Hematopoietic multipotent progenitor cell treated with erythropoietin and hydrocortisone succinate and interleukin-3 and kit ligand, for 4 days (in vitro differentiated cells): ENCODE measurements at regions not wholly inside any gene's neighbourhood (a gene's known extent, or its start where the extent isn't known, plus 50 kb on each side); places are given as distances from the start of the nearest gene placed in this dataset.
"Not testable (repeated sequence)": the region's sequence is repeated elsewhere in the genome, so short reads cannot be mapped to it uniquely, and the experiment has no call there.

Source experiments
- DNase-seq: peaks from one replicate; pipeline ENCODE4 v3.0.0-alpha.2; 2015

GRCh38 chr3:168975576-168975975, 687.9 kb downstream of the MECOM start:
- DNase-seq = no peak

GRCh38 chr3:168974617-168975403, 688.7 kb downstream of the MECOM start:
- no peak for DNase-seq

- no peak for DNase-seq
Measured at GRCh38 chr3:168973897-168974296, 689.6 kb downstream of the MECOM start.

- DNase-seq = no peak
Measured at GRCh38 chr3:168973206-168973605, 690.3 kb downstream of the MECOM start.

GRCh38 chr3:168968609-168969008, 694.9 kb downstream of the MECOM start:
- no peak for DNase-seq

GRCh38 chr3:168964736-168965135, 698.8 kb downstream of the MECOM start:
- no peak for DNase-seq

GRCh38 chr3:168961271-168961670, 702.2 kb downstream of the MECOM start:
- DNase-seq = no peak

- DNase-seq = no peak
Measured at GRCh38 chr3:168959731-168960130, 703.8 kb downstream of the MECOM start.

GRCh38 chr3:168958466-168958865, 705.0 kb downstream of the MECOM start:
- no peak for DNase-seq

GRCh38 chr3:168956076-168956475, 707.4 kb downstream of the MECOM start:
- DNase-seq = no peak

- peak; percentile 47 for DNase-seq
Measured at GRCh38 chr3:168952551-168952950, 711.0 kb downstream of the MECOM start.

- no peak for DNase-seq
Measured at GRCh38 chr3:168951884-168952283, 711.6 kb downstream of the MECOM start.

- DNase-seq = no peak
Measured at GRCh38 chr3:168951368-168951767, 712.1 kb downstream of the MECOM start.

- no peak for DNase-seq
Measured at GRCh38 chr3:168950622-168951021, 712.9 kb downstream of the MECOM start.

GRCh38 chr3:168939651-168940238, 723.8 kb downstream of the MECOM start:
- DNase-seq = no peak

GRCh38 chr3:168933614-168934013, 729.9 kb downstream of the MECOM start:
- DNase-seq = no peak

GRCh38 chr3:168929997-168930396, 733.5 kb downstream of the MECOM start:
- not testable (repeated sequence) for DNase-seq

- DNase-seq = no peak
Measured at GRCh38 chr3:168926426-168926825, 737.1 kb downstream of the MECOM start.

- no peak for DNase-seq
Measured at GRCh38 chr3:168925568-168925967, 737.9 kb downstream of the MECOM start.

- DNase-seq = no peak
Measured at GRCh38 chr3:168914662-168915061, 748.9 kb downstream of the MECOM start.

- no peak for DNase-seq
Measured at GRCh38 chr3:168909260-168909659, 754.3 kb downstream of the MECOM start.

GRCh38 chr3:168895419-168895818, 768.1 kb downstream of the MECOM start:
- no peak for DNase-seq

GRCh38 chr3:168894214-168894613, 769.3 kb downstream of the MECOM start:
- DNase-seq = no peak

GRCh38 chr3:168889666-168890065, 773.8 kb downstream of the MECOM start:
- peak; percentile 2 for DNase-seq

GRCh38 chr3:168888781-168889180, 774.7 kb downstream of the MECOM start:
- DNase-seq = no peak
